COR-L47 (cell line): ENCODE measurements at regions not wholly inside any gene's neighbourhood (a gene's known extent, or its start where the extent isn't known, plus 50 kb on each side); places are given as distances from the start of the nearest gene placed in this dataset.
"Not testable (repeated sequence)": the region's sequence is repeated elsewhere in the genome, so short reads cannot be mapped to it uniquely, and the experiment has no call there.

Experiments used
- DNase-seq: peaks from one replicate; lab custom pipeline; 2025; lab: John Stamatoyannopoulos, UW

DNA sequence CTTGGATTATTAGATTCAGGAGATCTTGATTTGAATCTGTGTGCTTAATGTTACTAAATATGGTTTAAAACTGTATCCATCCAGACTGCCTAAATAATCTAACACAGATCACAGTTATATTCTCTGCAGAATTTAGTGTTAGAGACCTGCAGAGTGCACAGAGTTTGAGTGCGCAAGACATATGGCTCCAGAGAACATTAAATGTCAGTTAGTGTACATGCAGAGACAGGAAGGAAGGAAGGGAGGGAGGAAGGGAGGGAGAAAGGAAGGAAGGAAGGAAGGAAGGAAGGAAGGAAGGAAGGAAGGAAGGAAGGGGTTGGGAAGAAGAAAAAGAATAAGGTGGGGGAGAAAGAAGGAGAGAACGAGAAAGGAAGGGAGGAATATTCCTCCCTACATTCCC is 210.0 kb upstream of the COX7C start:
- no peak for DNase-seq

DNA sequence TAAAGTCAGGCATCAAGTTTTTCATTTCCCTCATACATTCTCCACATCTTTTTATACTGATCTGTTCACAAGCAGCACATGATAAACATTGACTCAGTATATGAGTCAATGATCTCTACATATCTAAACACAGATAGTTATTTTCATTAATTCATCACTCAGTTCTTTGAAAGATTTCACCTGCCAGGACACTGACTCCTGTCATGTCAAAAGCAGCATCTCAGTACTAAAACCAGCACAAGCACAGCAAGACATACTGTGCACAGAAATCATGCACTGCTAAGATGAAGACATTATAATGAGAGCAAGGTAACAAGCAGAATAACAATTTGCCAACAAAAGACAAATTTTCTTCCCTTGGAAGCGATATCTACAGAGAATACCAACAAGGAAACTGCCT is 206.1 kb upstream of the COX7C start:
- no peak for DNase-seq

DNA sequence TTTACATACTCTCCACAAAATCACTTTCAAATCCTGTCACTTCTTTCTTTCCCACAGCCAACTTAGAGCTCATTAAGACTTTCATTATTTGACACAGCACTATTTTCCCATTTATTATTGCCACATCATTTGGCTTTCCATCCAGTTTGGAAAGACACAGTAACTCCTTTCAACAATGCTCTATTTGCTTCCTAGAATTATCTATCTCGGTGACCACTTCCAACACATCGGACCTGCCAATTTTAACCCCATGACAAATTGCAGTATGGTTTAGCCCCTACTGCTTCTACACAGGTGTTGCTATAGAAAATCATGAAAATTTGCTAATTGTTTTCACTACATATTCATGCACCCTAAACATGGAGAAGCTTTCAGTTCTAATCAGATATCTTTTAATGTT is 190.6 kb upstream of the COX7C start:
- DNase-seq = no peak

DNA sequence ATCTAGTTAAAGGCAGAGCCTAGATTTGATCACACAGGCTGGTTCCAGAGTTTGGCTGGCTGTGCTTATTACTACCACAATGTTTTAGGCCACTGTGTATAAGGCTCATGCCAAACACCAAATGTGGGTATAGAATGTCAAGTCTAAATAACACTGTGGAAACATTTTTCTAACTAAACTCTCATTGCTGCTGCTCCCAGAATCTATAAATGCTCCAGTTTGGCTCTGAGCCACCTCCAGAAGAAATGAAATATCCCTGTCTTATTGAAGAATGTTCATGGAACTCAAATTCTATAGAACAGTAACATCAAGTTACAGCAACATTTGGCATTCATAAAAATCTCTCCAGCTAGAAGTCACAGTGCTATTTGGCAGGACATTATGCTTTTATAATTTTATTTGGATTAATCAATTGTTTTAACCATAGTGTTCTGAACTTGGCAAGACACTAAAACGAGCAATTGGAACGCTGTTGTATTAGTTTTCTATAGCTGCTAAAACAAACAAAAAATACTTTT is 178.1 kb upstream of the COX7C start:
- no peak for DNase-seq

DNA sequence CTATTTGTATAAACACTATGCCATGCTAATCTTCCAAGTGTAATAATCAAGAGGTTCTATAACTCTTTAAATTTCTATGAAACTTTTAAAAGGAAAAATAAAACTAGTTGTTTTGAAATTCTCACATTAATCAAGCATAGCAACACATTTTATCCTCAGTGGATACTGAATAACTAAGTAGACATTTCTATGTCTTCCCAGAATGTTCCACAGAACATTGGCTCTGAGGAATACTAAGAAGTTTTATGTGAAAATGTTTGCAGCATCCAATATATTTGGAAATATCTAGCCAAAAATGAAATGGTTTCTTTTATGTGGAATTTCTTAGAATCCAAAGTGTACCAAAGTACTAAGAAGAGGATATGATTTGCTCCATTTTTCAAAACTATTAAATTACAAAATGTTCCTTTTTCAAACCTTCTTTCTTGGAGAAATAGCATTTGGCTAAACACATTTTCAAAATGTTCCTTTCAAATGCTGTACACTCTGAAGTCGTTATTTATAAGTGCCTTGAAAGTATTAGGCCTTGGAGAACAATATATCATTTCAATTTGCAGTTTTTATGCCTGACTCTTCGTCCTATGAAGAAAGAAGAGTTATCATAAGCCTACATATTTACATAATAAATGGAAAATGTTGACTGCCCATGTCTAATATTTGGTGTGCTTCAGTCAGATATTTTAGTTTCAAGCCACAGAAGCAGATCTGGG is 175.6 kb upstream of the COX7C start:
- DNase-seq = no peak

DNA sequence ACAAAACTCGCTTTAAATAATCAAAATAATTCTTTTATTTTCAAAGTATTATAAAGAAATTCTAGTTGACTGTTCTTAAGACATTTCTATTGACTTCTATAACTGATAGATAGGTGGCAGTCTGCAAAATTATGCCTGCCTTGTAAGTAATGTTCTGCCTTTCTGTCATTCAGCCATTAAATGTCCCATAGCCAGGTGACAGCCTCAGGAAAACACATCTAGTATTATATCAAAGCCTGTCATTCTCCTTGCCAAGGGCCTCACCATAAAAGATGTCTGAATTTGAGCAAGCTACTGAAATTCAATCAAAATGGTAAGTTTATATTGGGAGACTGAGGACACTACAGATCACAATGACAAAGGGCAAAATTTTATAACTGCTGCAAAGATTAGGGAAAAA is 170.4 kb upstream of the COX7C start:
- no peak for DNase-seq

DNA sequence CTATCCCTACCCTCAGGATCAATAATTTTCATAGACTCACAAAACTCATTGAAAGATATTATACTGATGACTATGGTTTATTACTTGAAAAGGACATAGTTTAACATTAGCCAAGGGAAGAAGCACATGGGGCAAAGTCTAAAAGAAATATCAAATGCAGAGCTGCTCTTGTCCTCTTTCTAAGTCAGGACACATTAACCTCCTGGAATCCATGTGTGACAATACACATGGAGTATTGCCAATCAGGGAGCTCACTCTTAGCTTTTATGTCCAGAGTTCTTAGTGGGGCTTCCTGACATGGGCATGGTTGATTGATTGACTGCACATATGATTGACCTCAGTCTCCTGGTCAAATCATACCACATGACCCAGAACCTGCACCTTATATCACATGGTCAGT is 165.5 kb upstream of the COX7C start:
- DNase-seq = no peak

DNA sequence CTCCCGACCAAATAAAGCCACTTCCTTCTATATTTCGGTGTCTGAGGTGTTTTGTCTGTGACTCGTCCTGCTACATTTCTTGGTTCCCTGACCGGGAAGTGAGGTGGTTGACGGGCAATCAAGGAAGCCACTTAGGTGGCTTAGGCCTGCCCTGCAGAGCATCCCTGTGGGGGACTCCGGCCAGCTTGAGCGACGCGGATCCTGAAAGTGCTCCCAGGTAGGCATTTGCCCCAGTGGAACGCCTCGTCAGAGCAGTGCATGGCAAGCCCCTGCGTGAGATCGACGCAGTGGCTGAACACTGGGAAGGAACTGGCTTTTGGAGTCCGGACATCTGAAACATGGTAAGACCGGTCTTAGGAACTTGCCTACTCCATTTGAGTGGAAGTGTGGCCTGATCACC is 157.2 kb upstream of the COX7C start:
- no peak for DNase-seq

DNA sequence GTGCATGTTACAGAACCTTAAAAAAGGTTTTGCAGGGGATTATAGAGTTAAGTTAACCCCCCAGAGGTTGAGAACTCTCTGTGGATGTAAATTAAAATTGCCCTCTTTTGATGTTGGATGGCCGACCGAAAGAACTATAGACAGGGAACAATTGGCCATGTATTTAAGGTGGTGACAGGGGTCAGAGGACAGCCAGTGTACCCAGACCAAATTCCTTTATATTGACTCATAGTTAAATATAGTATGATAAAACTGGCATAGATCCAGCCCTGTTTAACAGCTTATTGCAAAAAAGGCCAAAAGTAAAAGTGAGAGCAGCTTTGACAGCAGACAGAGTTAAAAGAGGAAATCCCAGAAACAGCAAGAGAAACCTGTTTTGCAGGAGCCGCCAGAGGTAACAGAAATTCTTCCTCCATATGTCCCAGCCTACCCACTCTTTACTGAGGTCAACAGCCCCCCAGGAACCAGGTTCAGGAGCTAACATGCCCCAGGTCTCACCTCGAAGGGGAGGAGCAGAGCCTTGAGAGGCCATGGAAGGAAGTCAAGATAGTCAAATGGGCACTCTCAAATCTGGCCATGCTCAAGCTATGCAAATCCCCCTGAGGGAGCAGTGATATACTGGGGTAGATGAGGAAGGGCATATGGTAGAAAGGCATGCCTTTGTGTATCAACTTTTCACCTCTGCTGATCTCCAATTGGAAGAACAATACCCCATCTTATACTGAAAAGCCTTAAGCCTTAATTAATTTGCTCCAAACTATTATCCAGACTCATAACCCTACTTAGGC is 156.4 kb upstream of the COX7C start:
- DNase-seq = no peak

DNA sequence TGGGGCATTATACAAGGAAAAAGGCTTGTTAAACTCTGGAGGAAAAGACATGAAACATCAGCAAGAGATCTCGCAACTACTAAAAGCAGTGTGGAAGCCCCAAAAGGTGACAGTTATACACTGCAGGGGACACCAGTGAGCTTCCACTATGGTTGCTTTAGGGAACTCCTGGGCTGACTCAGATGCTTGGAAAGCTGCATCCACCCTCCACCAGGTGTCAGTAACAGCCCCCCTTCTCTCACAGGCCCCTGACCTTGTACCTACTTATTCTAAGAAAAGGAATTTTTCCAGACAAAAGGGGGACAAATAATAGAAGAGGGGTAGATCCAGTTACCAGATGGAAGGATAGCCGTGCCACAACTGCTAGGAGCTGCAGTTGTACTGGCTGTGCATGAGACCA is 154.4 kb upstream of the COX7C start:
- no peak for DNase-seq

DNA sequence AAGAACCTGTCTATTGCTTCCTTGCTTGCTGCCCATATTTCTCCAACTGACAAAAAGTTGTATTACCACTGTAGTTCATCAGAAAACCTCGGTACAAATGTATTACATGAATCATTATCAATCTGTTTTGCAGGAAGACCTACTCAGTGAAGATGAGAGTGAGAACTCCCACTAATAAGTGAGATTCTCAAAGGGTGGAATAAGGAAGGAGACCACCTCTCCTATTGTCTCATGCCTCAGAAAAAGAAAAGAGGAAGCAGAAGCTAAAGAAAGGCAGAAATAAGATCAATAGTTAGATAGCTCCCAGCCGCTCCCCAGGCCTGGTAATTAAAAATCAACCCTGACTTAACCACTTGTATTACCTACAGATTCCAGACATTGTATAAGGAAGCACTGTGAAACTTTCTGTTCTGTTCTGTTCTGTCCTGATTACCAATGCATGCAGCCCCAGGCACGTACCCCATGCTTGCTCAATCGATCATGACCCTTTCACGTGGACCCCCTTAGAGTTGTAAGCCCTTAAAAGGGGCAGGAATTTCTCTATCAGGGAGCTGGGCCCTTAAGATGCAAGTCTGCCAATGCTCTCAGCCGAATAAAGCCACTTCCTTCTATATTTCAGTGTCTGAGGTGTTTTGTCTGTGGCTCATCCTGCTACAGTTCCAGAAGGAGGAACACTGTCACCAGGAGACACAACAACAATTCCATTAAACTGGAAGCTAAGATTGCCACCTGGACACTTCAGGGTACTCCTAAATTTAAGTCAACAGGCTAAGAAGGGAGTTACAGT is 152.5 kb upstream of the COX7C start:
- DNase-seq = no peak

DNA sequence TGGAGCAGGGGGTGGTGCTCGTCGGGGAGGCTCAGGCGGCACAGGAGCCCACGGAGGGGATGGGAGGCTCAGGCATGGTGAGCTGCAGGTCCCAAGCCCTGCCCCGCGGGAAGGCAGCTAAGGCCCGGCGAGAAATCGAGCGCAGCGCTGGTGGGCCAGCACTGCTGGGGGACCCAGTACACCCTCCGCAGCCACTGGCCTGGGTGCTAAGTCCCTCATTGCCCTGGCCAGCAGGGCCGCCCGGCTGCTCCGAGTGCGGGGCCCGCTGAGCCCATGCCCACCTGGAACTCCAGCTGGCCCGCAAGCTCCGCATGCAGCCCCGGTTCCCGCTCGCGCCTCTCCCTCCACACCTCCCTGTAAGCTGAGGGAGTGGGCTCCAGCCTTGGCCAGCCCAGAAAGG is 151.0 kb upstream of the COX7C start:
- DNase-seq = not testable (repeated sequence)

DNA sequence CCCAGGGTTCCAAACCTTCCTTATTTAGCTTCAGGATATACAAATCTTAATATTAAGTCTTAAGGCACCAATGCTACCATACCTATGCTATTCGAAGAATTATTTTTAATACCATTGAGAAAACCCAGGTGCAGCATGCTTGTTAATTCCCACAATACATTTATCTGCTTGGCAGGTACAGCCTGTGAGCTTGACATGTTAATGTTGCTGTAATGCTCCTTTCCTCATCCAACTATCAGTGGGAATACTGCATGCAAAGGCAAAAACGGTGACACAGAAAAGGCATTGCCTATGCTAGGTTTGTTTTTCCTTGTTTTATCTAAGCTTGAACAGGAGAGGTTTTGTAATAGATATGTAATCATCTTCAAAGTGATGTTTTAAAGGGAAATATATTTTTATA is 135.7 kb upstream of the COX7C start:
- DNase-seq = no peak

DNA sequence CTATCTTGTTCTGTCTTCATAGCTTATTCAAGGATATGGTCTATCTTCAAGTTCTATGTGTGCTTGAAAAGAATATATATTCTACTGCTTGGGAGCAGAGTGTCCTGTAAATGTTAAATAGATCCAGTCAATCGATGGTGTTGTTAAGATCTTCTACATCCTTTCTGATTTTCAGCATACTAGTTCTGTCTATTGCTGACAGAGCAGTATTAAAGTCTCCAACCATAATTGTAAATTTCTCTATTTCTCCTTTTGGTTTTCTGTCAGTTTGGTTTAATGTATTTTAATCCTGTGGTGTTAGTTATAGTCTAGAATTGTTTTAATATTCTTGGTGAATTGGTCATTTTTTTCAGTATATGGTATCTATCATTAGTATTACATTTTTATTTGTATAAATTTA is 124.0 kb upstream of the COX7C start:
- DNase-seq = no peak

DNA sequence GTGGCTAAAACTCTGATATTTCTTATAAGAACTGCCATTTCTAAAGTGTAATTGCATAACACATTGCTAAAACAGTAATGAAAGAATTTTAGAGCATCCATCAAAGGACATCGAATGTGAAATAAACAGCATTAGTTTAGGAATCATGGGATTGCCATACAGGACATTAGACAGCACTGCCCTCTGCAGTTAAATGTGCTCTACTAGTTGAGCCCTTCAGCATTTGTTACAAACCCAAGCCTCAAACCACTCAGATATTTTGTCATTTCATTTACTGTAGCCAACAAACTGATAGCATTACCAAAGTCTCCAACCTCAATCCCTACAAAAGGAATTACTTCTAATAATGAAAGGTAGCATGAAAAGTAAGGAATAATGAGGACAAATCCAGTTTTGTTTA is 116.8 kb upstream of the COX7C start:
- no peak for DNase-seq

DNA sequence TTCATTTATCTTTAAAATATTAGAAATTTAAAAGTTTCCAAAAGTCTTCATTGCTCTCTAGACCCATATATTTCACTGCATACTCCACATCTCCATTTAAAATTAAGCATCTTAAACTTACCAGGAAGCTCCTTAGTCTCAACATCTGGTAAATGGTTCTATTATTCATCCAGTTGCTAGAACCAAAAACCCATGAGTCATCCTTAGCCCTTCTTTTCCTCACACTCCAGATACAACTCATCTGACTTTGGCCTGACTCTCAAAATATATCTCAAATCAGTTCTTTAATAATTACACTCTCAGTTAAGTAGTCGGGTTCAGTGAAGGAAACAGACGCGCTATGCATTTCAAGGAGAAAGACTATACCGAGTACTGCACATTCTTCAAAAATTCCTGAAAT is 110.2 kb upstream of the COX7C start:
- no peak for DNase-seq

DNA sequence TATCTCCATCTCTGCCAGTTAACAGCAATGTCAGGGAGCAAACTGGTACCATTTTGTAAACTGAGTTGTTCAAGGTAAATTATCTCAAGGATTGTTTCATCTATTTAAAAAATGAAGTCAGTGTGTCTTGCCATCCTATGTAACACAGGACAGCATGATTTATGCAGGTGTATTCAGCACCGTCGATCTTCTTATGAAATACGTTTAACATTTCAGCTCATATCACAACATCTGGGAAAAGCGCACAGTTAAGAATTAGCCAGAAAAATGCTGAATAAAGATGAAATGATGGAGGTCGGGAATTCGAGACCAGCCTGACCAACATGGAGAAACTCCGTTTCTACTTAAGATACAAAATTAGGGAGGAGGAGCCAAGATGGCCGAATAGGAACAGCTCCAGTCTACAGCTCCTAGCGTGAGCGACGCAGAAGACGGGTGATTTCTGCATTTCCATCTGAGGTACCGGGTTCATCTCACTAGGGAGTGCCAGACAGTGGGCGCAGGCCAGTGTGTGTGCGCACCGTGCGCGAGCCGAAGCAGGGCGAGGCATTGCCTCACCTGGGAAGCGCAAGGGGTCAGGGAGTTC is 107.3 kb upstream of the COX7C start:
- not testable (repeated sequence) for DNase-seq

DNA sequence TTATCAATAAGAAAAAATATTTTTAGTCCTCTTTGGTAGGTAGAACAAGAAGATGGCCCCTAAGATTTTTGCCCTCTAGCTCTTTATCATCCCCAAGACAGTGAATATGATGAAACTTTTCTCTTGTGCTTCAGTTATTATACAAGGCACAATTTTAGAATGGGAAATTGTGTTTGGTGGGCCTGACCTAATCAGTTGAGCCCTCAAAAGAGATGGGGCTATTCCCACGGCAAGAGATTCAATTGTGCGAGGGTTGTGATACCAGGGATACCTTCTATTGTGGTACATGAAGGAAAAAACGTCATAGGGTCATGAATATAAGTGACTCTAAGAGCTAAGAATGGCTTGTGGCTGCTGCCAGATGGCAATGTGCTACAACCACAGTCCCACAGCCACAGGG is 94.0 kb upstream of the COX7C start:
- no peak for DNase-seq

DNA sequence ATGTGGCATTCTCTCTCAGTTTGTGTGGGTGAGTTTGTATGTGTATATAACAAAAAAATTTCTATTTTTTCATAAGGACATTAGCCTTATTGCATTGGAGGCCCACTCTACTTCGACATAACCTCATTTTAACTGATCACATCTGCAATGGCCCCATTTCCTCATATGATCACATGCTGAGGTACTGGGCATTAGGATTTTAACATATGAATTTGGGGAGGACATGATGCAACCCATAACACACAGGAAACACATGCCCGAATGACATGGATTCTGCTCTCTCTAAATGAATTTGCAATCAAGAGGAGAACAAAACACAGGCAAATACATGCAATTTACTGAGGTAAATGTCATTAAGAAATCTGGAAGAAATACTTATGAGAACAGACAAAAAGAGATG is 92.1 kb upstream of the COX7C start:
- DNase-seq = no peak

DNA sequence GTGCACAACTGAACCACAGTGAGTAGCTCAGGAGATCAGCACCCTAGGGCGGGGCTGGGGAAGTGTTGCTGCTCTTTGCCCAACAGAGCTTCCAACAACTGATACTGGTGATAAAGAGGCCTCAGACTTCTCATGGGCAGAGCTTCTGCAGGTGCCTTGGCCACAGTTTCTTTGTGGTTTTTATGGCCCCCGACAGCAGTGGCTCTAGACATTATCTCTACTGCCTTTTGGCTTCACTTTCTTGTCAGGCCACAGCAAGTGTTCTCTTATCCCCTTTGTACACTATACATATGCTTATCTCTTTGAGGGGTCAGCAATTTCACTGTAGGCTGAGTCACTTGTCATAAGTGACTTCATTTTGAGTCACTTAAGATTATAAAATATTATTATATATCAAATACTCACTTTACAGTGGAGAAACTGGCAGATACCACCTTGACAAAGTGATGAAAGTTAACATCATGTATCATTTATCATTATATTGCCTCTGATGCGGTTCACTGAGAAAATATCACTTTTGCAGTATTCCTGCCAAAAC is 90.9 kb upstream of the COX7C start:
- no peak for DNase-seq

DNA sequence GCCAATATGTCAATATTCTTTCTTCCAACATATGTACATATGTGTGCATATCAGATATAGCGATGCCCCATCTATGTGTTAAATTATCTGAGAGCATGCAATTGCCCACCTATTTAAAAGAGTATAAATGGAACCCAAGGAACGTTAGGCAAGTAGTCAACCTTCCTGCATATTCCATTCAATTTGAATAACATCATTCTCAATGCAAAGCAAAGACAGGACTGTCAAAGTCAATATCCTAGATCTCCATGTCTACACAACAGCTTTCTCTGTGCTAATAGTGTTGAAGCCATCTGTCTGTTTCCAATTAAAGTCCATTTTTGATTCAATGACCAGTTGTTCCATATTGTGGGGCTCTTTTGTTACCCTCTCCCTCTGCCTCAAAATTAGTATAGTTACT is 85.3 kb upstream of the COX7C start:
- DNase-seq = no peak

DNA sequence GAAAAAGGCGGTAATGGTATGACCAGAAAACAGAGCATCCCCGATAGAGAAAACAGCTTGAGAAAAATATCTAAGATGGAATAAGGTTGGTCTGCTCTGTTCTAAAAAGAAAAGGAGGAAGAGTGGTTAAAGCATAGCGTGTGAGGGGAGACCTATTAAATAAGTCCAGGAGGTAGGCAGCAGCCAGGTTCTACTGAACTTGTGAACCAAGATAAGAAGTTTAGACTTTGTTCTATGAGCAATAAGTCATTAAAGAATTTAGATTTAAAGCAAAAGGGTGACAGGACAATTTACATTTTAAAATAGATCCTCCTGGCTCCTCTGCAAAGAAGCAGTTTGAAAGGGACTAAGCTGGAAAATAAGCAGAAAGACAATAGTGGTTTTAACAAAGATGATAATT is 81.3 kb upstream of the COX7C start:
- no peak for DNase-seq
